IPS DF 4.7 (cell line): ENCODE measurements at regions not wholly inside any gene's neighbourhood (a gene's known extent, or its start where the extent isn't known, plus 50 kb on each side); places are given as distances from the start of the nearest gene placed in this dataset.

Source experiments
- DNase-seq: peaks from one replicate; pipeline ENCODE4 v3.0.0-alpha.2; 2013; ENCODE audit warnings: low spot score; ENCODE audit errors: extremely low read depth

- DNase-seq: no peak
These were observed 328.2 kb upstream of the NR3C2 start for GRCh38 chr4:148770377-148770776.

- no peak for DNase-seq
These were observed 322.5 kb upstream of the NR3C2 start for GRCh38 chr4:148764720-148765119.

GRCh38 chr4:148757171-148757570, 315.0 kb upstream of the NR3C2 start:
- DNase-seq: no peak

GRCh38 chr4:148749403-148749802, 307.2 kb upstream of the NR3C2 start:
- DNase-seq: no peak

GRCh38 chr4:148747721-148748268, 305.6 kb upstream of the NR3C2 start:
- DNase-seq: no peak

GRCh38 chr4:148740701-148741100, 298.5 kb upstream of the NR3C2 start:
- no peak for DNase-seq

- no peak for DNase-seq
These were observed 295.0 kb upstream of the NR3C2 start for GRCh38 chr4:148737061-148737770.

- no peak for DNase-seq
These were observed 293.4 kb upstream of the NR3C2 start for GRCh38 chr4:148735432-148736155.

- DNase-seq: no peak
These were observed 288.6 kb upstream of the NR3C2 start for GRCh38 chr4:148730766-148731165.

GRCh38 chr4:148730082-148730640, 287.9 kb upstream of the NR3C2 start:
- DNase-seq: no peak

GRCh38 chr4:148717988-148718387, 275.8 kb upstream of the NR3C2 start:
- no peak for DNase-seq

GRCh38 chr4:148716431-148717052, 274.3 kb upstream of the NR3C2 start:
- no peak for DNase-seq

GRCh38 chr4:148704291-148704690, 262.1 kb upstream of the NR3C2 start:
- no peak for DNase-seq

- DNase-seq: no peak
These were observed 252.5 kb upstream of the NR3C2 start for GRCh38 chr4:148694702-148695101.

- DNase-seq: no peak
These were observed 251.9 kb upstream of the NR3C2 start for GRCh38 chr4:148693913-148694649.

GRCh38 chr4:148692242-148692641, 250.0 kb upstream of the NR3C2 start:
- DNase-seq: no peak

GRCh38 chr4:148686449-148686848, 244.2 kb upstream of the NR3C2 start:
- no peak for DNase-seq

GRCh38 chr4:148684638-148685037, 242.4 kb upstream of the NR3C2 start:
- DNase-seq: no peak

- DNase-seq: no peak
These were observed 238.7 kb upstream of the NR3C2 start for GRCh38 chr4:148680884-148681283.

GRCh38 chr4:148676344-148676743, 234.1 kb upstream of the NR3C2 start:
- no peak for DNase-seq

GRCh38 chr4:148674876-148675275, 232.7 kb upstream of the NR3C2 start:
- no peak for DNase-seq
